HL-60 (cell line): ENCODE measurements at regions not wholly inside any gene's neighbourhood (a gene's known extent, or its start where the extent isn't known, plus 50 kb on each side); places are given as distances from the start of the nearest gene placed in this dataset.

Source experiments
- CTCF ChIP-seq: IDR thresholded peaks from one replicate; pipeline ENCODE4 v1.5.1; 2011; ENCODE audit warnings: low read length, control low read depth, inconsistent platforms; ENCODE audit not compliant: insufficient read depth
- POLR2AphosphoS5 ChIP-seq: IDR thresholded peaks from 2 replicates; pipeline ENCODE4 v1.6.1; 2012; ENCODE audit warnings: low read depth

- TF ChIP-seq CTCF (no peak), POLR2AphosphoS5 (no peak)
Observed at GRCh38 chrX:137287191-137287590, 253.4 kb upstream of the GPR101 start.
